Suprapubic skin (tissue), 4 donors: ENCODE measurements at regions not wholly inside any gene's neighbourhood (a gene's known extent, or its start where the extent isn't known, plus 50 kb on each side); places are given as distances from the start of the nearest gene placed in this dataset.

Experiments used
- EP300 ChIP-seq: sonication (generic); formaldehyde crosslinking; IDR thresholded peaks from one replicate; pipeline ENCODE4 v1.6.1; 2017; ENCODE audit warnings: antibody characterized with exemption
- POLR2A ChIP-seq, 2 donors: fragments of 450-650 bp; IDR thresholded peaks; one replicate each; pipeline ENCODE4 v1.6.1; 2017; ENCODE audit warnings: antibody characterized with exemption in 2 of 2, mild to moderate bottlenecking in 2 of 2, moderate library complexity in 2 of 2
- POLR2AphosphoS5 ChIP-seq, 3 donors: sonication (generic); formaldehyde crosslinking; IDR thresholded peaks; one replicate each; pipeline ENCODE4 v1.6.1; 2017; ENCODE audit warnings: antibody characterized with exemption in 3 of 3
- TF ChIP-seq, protein P1 (sequence below), 2 donors: fragments of 200-600 bp in 1 of 2; fragments of 450-650 bp in 1 of 2; sonication (generic) in 1 of 2; IDR thresholded peaks; one replicate each; pipeline ENCODE4 v1.5.1; 2016 to 2019; ENCODE audit warnings: antibody characterized with exemption in 2 of 2, mild to moderate bottlenecking in 1 of 2, moderate library complexity in 1 of 2

DNA sequence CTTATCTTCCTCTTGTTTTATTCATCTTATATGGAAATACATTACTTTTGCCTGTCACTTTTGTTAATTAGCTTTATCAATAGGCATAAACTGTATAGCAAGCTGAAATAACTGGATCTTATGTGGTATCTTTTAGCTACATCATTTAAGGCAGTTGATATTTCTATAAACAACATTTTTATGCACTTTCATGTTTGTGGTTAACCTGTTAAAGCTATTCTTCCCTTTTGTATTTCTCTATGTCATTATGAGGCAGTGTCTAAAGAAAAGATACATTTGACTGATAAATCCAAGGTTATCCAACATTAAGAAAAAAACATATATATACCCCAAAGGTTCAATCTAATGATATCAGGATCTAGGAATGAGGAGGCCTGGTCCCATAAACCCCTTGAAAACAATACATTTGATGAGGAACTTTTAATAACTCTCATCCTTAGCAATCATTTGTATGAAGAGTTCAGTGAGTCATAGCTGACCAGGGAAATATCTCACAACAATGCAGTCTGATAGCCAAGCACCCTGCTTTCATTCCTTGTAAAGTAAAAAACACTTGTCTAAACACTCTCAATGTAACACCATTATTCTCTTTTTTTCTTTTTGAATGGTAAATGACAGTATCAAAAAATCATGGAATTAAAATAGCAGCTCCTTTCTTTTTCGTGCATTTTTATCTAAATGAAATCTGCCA, 300.9 kb downstream of the NEBL start:
- TF ChIP-seq, protein P1, sequence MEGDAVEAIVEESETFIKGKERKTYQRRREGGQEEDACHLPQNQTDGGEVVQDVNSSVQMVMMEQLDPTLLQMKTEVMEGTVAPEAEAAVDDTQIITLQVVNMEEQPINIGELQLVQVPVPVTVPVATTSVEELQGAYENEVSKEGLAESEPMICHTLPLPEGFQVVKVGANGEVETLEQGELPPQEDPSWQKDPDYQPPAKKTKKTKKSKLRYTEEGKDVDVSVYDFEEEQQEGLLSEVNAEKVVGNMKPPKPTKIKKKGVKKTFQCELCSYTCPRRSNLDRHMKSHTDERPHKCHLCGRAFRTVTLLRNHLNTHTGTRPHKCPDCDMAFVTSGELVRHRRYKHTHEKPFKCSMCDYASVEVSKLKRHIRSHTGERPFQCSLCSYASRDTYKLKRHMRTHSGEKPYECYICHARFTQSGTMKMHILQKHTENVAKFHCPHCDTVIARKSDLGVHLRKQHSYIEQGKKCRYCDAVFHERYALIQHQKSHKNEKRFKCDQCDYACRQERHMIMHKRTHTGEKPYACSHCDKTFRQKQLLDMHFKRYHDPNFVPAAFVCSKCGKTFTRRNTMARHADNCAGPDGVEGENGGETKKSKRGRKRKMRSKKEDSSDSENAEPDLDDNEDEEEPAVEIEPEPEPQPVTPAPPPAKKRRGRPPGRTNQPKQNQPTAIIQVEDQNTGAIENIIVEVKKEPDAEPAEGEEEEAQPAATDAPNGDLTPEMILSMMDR (IDR thresholded peaks at IDR 0.05), result no peak
- TF ChIP-seq POLR2AphosphoS5 (IDR thresholded peaks at IDR 0.05) (no peak), EP300 (no peak), POLR2A (IDR thresholded peaks at IDR 0.05) (no peak)
